ENCODE measurements at regions not wholly inside any gene's neighbourhood (a gene's known extent, or its start where the extent isn't known, plus 50 kb on each side); places are given as distances from the start of the nearest gene placed in this dataset.
A peak's percentile ranks its signal among the peaks of the same experiment; 100 is the strongest.
"Not testable (repeated sequence)": the region's sequence is repeated elsewhere in the genome, so short reads cannot be mapped to it uniquely, and the experiment has no call there.

- CTCF ChIA-PET (ENCODE audit: low intra/inter-chr PET ratio); H3K4me3 ChIP-seq; POLR2A ChIA-PET; H3K79me2 ChIP-seq (ENCODE audit: control insufficient read depth, insufficient read depth, low read length); in situ Hi-C loops (cut with MboI); H4K20me1 ChIP-seq (replicated peaks; ENCODE audit: control insufficient read depth, insufficient read depth, low read length); BruUV-seq (replicated peaks); intact Hi-C loops (cut with micrococcal nuclease); H3K4me2 ChIP-seq (ENCODE audit: insufficient read depth, low read length); H3K9me1 ChIP-seq (ENCODE audit: control insufficient read depth, insufficient read depth, low read length); H3K9me3 ChIP-seq (replicated peaks; ENCODE audit: control insufficient read depth, insufficient read depth, low read depth, low read length); H3K36me3 ChIP-seq (ENCODE audit: control insufficient read depth, insufficient read depth, low read length); H2AFZ ChIP-seq (ENCODE audit: low read depth, low read length); FAIRE-seq; ATAC-seq; DNase-seq (ENCODE audit: extremely low read depth in 1 of 4, low spot score in 3 of 4); H3K9ac ChIP-seq (ENCODE audit: insufficient read depth in 1 of 2, low read depth in 2 of 2, low read length in 2 of 2); H3K27ac ChIP-seq (ENCODE audit: extremely low read depth, low read depth, low read length); TF ChIP-seq NR4A1 (CRISPR knock-in tag; IDR thresholded peaks at IDR 0.05): not testable (repeated sequence)
- H3K4me1 ChIP-seq (replicated peaks in 1 of 2; ENCODE audit: control insufficient read depth in 2 of 2, insufficient read depth in 2 of 2, low read length in 2 of 2), result peaks cover 3 to 14% of the 10 kb centered on the region in 2 experiments; a peak in 4 of 5 replicates
- 0% methylated on average over 2 of the region's 2 CpGs for WGBS (ENCODE audit: insufficient coverage, low coverage, missing lambda C conversion rate)
- TF ChIP-seq NR4A1 (tag; IDR thresholded peaks at IDR 0.05) (peak; percentile 34; the same call in 1 of the 2 replicates), PRDM10 (IDR thresholded peaks at IDR 0.05; ENCODE audit: partially characterized antibody) (peak; percentile 31)
- H3K27me3 ChIP-seq (ENCODE audit: control insufficient read depth in 2 of 2, insufficient read depth in 2 of 2, low read length in 2 of 2), result peaks cover 18 to 36% of the 10 kb centered on the region in 2 experiments
Measured at GRCh38 chr21:32071620-32072019, 198.8 kb downstream of the HUNK start.
